H9 (cell line): ENCODE measurements at regions not wholly inside any gene's neighbourhood (a gene's known extent, or its start where the extent isn't known, plus 50 kb on each side); places are given as distances from the start of the nearest gene placed in this dataset.

Experiments used
- DNase-seq: peaks from one replicate; pipeline ENCODE4 v3.0.0-alpha.2; 2017
- H2AFZ ChIP-seq: one replicate; pipeline ENCODE4 v1.6.1; 2013; ENCODE audit warnings: mild to moderate bottlenecking, low read length, control low read depth, moderate library complexity
- H2AK5ac ChIP-seq: 2 replicates; pipeline ENCODE4 v1.6.1; 2013; ENCODE audit warnings: low read length, control low read depth, mixed read lengths; ENCODE audit not compliant: insufficient read length
- H2BK120ac ChIP-seq: one replicate; pipeline ENCODE4 v1.6.1; 2013; ENCODE audit warnings: low read depth, mild to moderate bottlenecking, low read length, control low read depth, inconsistent platforms; ENCODE audit not compliant: poor library complexity, severe bottlenecking
- H2BK12ac ChIP-seq: 2 replicates; pipeline ENCODE4 v1.6.1; 2013; ENCODE audit warnings: low read length, control low read depth, mixed read lengths, low read depth; ENCODE audit not compliant: insufficient read length
- H2BK15ac ChIP-seq: 2 replicates; pipeline ENCODE4 v1.6.1; 2013; ENCODE audit warnings: low read depth, low read length, control low read depth
- H2BK20ac ChIP-seq: one replicate; pipeline ENCODE4 v1.6.1; 2013; ENCODE audit warnings: low read depth, mild to moderate bottlenecking, low read length, control low read depth, inconsistent platforms; ENCODE audit not compliant: poor library complexity, severe bottlenecking
- H2BK5ac ChIP-seq: 2 replicates; pipeline ENCODE4 v1.6.1; 2013; ENCODE audit warnings: low read length, control low read depth, mixed read lengths; ENCODE audit not compliant: insufficient read length
- H3K14ac ChIP-seq: 2 replicates; pipeline ENCODE4 v1.6.1; 2013; ENCODE audit warnings: low read length, control low read depth; ENCODE audit not compliant: insufficient read depth
- H3K18ac ChIP-seq: 2 replicates; pipeline ENCODE4 v1.6.1; 2013; ENCODE audit warnings: low read depth, mild to moderate bottlenecking, mixed read lengths, low read length, control low read depth; ENCODE audit not compliant: insufficient read length
- H3K23ac ChIP-seq: 2 replicates; pipeline ENCODE4 v1.6.1; 2013; ENCODE audit warnings: low read length, control low read depth, mixed read lengths, low read depth; ENCODE audit not compliant: insufficient read length
- H3K23me2 ChIP-seq: 2 replicates; pipeline ENCODE4 v1.6.1; 2013; ENCODE audit warnings: low read depth, mild to moderate bottlenecking, mixed read lengths, low read length, control low read depth; ENCODE audit not compliant: insufficient read length, poor library complexity, severe bottlenecking
- H3K27ac ChIP-seq: 2 replicates; pipeline ENCODE4 v1.5.1; 2013; ENCODE audit warnings: low read length, control low read depth, mixed read lengths, low read depth; ENCODE audit not compliant: insufficient read length
- H3K27me3 ChIP-seq: 2 replicates; pipeline ENCODE4 v1.6.1; 2013; ENCODE audit warnings: low read length, control low read depth, inconsistent platforms; ENCODE audit not compliant: insufficient read depth
- H3K4ac ChIP-seq: 2 replicates; pipeline ENCODE4 v1.6.1; 2013; ENCODE audit warnings: low read depth, mild to moderate bottlenecking, control low read depth, inconsistent platforms, low read length, moderate library complexity
- H3K4me1 ChIP-seq: 2 replicates; pipeline ENCODE4 v1.6.1; 2013; ENCODE audit warnings: low read length, control low read depth, inconsistent platforms; ENCODE audit not compliant: insufficient read depth
- H3K4me2 ChIP-seq: 2 replicates; pipeline ENCODE4 v1.6.1; 2013; ENCODE audit warnings: low read length, control low read depth, mixed read lengths; ENCODE audit not compliant: insufficient read length, insufficient read depth
- H3K56ac ChIP-seq: 2 replicates; pipeline ENCODE4 v1.6.1; 2013; ENCODE audit warnings: low read depth, mild to moderate bottlenecking, mixed read lengths, low read length, control low read depth; ENCODE audit not compliant: insufficient read length
- H3K79me1 ChIP-seq: 2 replicates; pipeline ENCODE4 v1.6.1; 2013; ENCODE audit warnings: low read depth, mild to moderate bottlenecking, moderate library complexity, low read length, control low read depth, inconsistent platforms; ENCODE audit not compliant: insufficient read depth, poor library complexity, severe bottlenecking
- H3K79me2 ChIP-seq: 2 replicates; pipeline ENCODE4 v1.6.1; 2013; ENCODE audit warnings: low read length, control low read depth, inconsistent platforms; ENCODE audit not compliant: insufficient read depth
- H3K9ac ChIP-seq: 2 replicates; pipeline ENCODE4 v1.6.1; 2013; ENCODE audit warnings: low read length, control low read depth, mixed read lengths; ENCODE audit not compliant: insufficient read length; ENCODE audit errors: extremely low read depth
- H3K9me3 ChIP-seq: one replicate; pipeline ENCODE4 v1.6.1; 2013; ENCODE audit warnings: low read depth, low read length, inconsistent platforms; ENCODE audit not compliant: control insufficient read depth
- H3T11ph ChIP-seq: one replicate; pipeline ENCODE4 v1.6.1; 2013; ENCODE audit warnings: mild to moderate bottlenecking, low read length, control low read depth, inconsistent platforms
- H4K20me1 ChIP-seq: one replicate; pipeline ENCODE4 v1.6.1; 2013; ENCODE audit not compliant: control insufficient read depth, insufficient read length, insufficient read depth
- H4K5ac ChIP-seq: 2 replicates; pipeline ENCODE4 v1.6.1; 2013; ENCODE audit warnings: low read depth, mild to moderate bottlenecking, mixed read lengths, low read length, control low read depth; ENCODE audit not compliant: insufficient read length
- H4K8ac ChIP-seq: replicated peaks from 2 replicates; pipeline ENCODE4 v1.6.1; 2013; ENCODE audit warnings: low read length, control low read depth, mixed read lengths, low read depth; ENCODE audit not compliant: insufficient read length
- H4K91ac ChIP-seq: 2 replicates; pipeline ENCODE4 v1.6.1; 2013; ENCODE audit warnings: low read depth, mild to moderate bottlenecking, moderate library complexity, mixed read lengths, low read length, control low read depth; ENCODE audit not compliant: insufficient read length
- H3K27ac Mint-ChIP-seq, 3 experiments: 2 replicates in 2 of 3; 3 replicates in 1 of 3; pipeline ENCODE4 v1.8.0; 2020 to 2021; ENCODE audit warnings: mixed read lengths in 3 of 3, mild to moderate bottlenecking in 1 of 3, moderate library complexity in 1 of 3
- H3K27me3 Mint-ChIP-seq: 2 replicates; pipeline ENCODE4 v1.8.0; 2021; ENCODE audit warnings: low read depth, mild to moderate bottlenecking, moderate library complexity, mixed read lengths
- H3K36me3 Mint-ChIP-seq, 3 experiments: 2 replicates in 2 of 3; 3 replicates in 1 of 3; pipeline ENCODE4 v1.8.0; 2020 to 2021; ENCODE audit warnings: low read depth in 3 of 3, mixed read lengths in 3 of 3; ENCODE audit not compliant: insufficient read depth in 1 of 3
- H3K4me1 Mint-ChIP-seq, 2 experiments: 2 replicates each; pipeline ENCODE4 v1.8.0; 2020; ENCODE audit warnings: mixed read lengths in 2 of 2
- H3K4me3 Mint-ChIP-seq, 2 experiments: 2 replicates in 1 of 2; 3 replicates in 1 of 2; pipeline ENCODE4 v1.8.0; 2020 to 2021; ENCODE audit warnings: mild to moderate bottlenecking in 2 of 2, mixed read lengths in 2 of 2, moderate library complexity in 1 of 2
- H3K9me3 Mint-ChIP-seq, 2 experiments: 2 replicates in 1 of 2; 3 replicates in 1 of 2; pipeline ENCODE4 v1.8.0; 2020; ENCODE audit warnings: mild to moderate bottlenecking in 2 of 2, mixed read lengths in 2 of 2, moderate library complexity in 1 of 2
- CTCF ChIP-seq: fragments of 200-600 bp; sonication (generic); conservative IDR thresholded peaks from 3 replicates; pipeline ENCODE4 v1.8.0; 2021; ENCODE audit warnings: antibody characterized with exemption, mild to moderate bottlenecking
- WGBS: extraction: QIAGEN DNeasy Blood & Tissue Kit; methylation state at CpG from one replicate; pipeline ENCODE4 v1.1.7; 2013; ENCODE audit warnings: missing lambda C conversion rate, low lambda C conversion rate, mixed read lengths; ENCODE audit not compliant: insufficient read length; ENCODE audit errors: extremely low coverage; 5-methylcytosine and 5-hydroxymethylcytosine counted together

GRCh38 chr3:69491975-69492374, 106.1 kb upstream of the FRMD4B start:
- Mint-ChIP-seq H3K9me3 (no peaks in the 10 kb centered on the region), H3K4me3 (no peak overlapping the region), H3K27ac (no peak overlapping the region; a peak in 1 of 7 replicates)

More at GRCh38 chr3:69491975-69492374, 106.1 kb upstream of the FRMD4B start:
- Histone ChIP-seq H3K4me2 (no peak overlapping the region), H2BK120ac (no peak overlapping the region), H3K79me2 (0 out of 2 replicates have a peak, but pooled peaks cover 1% of the 10 kb centered on the region), H4K5ac (no peak overlapping the region), H3K9me3 (no peaks in the 10 kb centered on the region), H3K56ac (no peak overlapping the region), H2BK20ac (no peak overlapping the region), H2BK12ac (no peak overlapping the region), H4K91ac (no peak overlapping the region), H3T11ph (no peak overlapping the region), H3K4ac (no peak overlapping the region), H3K14ac (no peak overlapping the region), H4K8ac (no peak overlapping the region), H3K18ac (no peak overlapping the region), H2BK15ac (no peak overlapping the region), H3K27me3 (no peaks in the 10 kb centered on the region), H2AFZ (no peak overlapping the region), H3K9ac (no peak overlapping the region), H3K27ac (no peak overlapping the region), H3K4me1 (peaks cover 3% of the 10 kb centered on the region; the same call in 1 of the 2 replicates), H3K23ac (no peak overlapping the region), H4K20me1 (no peaks in the 10 kb centered on the region), H3K23me2 (no peaks in the 10 kb centered on the region), H2BK5ac (no peak overlapping the region), H2AK5ac (no peak overlapping the region), H3K79me1 (no peaks in the 10 kb centered on the region)
- no CpG with 5 or more reads among the region's 6 CpGs for WGBS
- Mint-ChIP-seq H3K27me3 (peaks cover 4% of the 10 kb centered on the region; the same call in 1 of the 2 replicates), H3K36me3 (no peaks in the 10 kb centered on the region; a peak in 1 of 7 replicates), H3K4me1 (peaks cover 19 to 22% of the 10 kb centered on the region in 2 experiments)
- no peak for DNase-seq
- TF ChIP-seq CTCF: no peak
